ENCODE measurements at regions not wholly inside any gene's neighbourhood (a gene's known extent, or its start where the extent isn't known, plus 50 kb on each side); places are given as distances from the start of the nearest gene placed in this dataset.

- DNase-seq (ENCODE audit: low read depth in 1 of 2, low spot score in 1 of 2) = no peak
- TF ChIP-seq, protein P1, sequence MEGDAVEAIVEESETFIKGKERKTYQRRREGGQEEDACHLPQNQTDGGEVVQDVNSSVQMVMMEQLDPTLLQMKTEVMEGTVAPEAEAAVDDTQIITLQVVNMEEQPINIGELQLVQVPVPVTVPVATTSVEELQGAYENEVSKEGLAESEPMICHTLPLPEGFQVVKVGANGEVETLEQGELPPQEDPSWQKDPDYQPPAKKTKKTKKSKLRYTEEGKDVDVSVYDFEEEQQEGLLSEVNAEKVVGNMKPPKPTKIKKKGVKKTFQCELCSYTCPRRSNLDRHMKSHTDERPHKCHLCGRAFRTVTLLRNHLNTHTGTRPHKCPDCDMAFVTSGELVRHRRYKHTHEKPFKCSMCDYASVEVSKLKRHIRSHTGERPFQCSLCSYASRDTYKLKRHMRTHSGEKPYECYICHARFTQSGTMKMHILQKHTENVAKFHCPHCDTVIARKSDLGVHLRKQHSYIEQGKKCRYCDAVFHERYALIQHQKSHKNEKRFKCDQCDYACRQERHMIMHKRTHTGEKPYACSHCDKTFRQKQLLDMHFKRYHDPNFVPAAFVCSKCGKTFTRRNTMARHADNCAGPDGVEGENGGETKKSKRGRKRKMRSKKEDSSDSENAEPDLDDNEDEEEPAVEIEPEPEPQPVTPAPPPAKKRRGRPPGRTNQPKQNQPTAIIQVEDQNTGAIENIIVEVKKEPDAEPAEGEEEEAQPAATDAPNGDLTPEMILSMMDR (IDR thresholded peaks at IDR 0.05; ENCODE audit: insufficient read depth, low read length) = no peak
- TF ChIP-seq SPI1 (IDR thresholded peaks at IDR 0.05; ENCODE audit: borderline replicate concordance, low read depth) = no peak
- no peak for TF ChIP-seq REST (IDR thresholded peaks at IDR 0.05; ENCODE audit: insufficient replicate concordance, low read depth)
- TF ChIP-seq GABPA (IDR thresholded peaks at IDR 0.05; ENCODE audit: low read depth) = no peak
- TF ChIP-seq POLR2AphosphoS5 (IDR thresholded peaks at IDR 0.05; ENCODE audit: low read depth) = no peak
- H3K4me3 ChIP-seq (replicated peaks; ENCODE audit: insufficient read depth, low read length) = no peak overlapping the region
- H3K27me3 ChIP-seq (ENCODE audit: insufficient read depth, poor library complexity, severe bottlenecking) = no peaks in the 10 kb centered on the region
- H3K27ac ChIP-seq (replicated peaks) = no peak overlapping the region
These were observed 434.6 kb downstream of the ADAMTS20 start for GRCh38 chr12:43117226-43117930.

GRCh38 chr12:43115441-43116160, 436.4 kb downstream of the ADAMTS20 start:
- H3K4me3 ChIP-seq (replicated peaks; ENCODE audit: insufficient read depth, low read length) = no peak overlapping the region
- no peak for DNase-seq (ENCODE audit: low read depth in 1 of 2, low spot score in 1 of 2)
- no peak for TF ChIP-seq GABPA (IDR thresholded peaks at IDR 0.05; ENCODE audit: low read depth)
- TF ChIP-seq, protein P1 (IDR thresholded peaks at IDR 0.05; ENCODE audit: insufficient read depth, low read length) = no peak
- TF ChIP-seq SPI1 (IDR thresholded peaks at IDR 0.05; ENCODE audit: borderline replicate concordance, low read depth) = no peak
- TF ChIP-seq REST (IDR thresholded peaks at IDR 0.05; ENCODE audit: insufficient replicate concordance, low read depth) = no peak
- TF ChIP-seq POLR2AphosphoS5 (IDR thresholded peaks at IDR 0.05; ENCODE audit: low read depth) = no peak
- H3K27me3 ChIP-seq (ENCODE audit: insufficient read depth, poor library complexity, severe bottlenecking) = no peaks in the 10 kb centered on the region
- no peak overlapping the region for H3K27ac ChIP-seq (replicated peaks)

DNA sequence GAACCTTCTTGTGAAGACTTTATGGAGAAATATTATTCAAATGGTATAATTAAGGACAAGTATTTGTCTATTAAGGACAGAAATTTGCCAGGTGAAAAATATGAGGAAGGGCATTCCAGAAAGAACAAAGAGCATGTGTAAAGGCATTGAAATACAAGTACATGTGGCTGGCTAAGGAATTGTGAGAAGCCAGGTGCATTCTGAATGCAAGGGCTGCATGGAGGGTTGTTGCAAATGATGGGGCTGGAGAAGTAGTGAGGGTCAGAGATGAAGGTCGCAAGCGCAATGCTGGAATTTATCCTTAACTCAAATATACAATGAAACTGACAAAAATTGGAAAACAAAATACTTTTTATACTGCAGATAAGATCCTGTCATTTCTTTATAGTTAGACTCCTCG, 437.7 kb downstream of the ADAMTS20 start:
- no peaks in the 10 kb centered on the region for H3K27me3 ChIP-seq (ENCODE audit: insufficient read depth, poor library complexity, severe bottlenecking)
- DNase-seq (ENCODE audit: low read depth in 1 of 2, low spot score in 1 of 2) = no peak
- no peak overlapping the region for H3K4me3 ChIP-seq (replicated peaks; ENCODE audit: insufficient read depth, low read length)
- no peak for TF ChIP-seq SPI1 (IDR thresholded peaks at IDR 0.05; ENCODE audit: borderline replicate concordance, low read depth)
- no peak overlapping the region for H3K27ac ChIP-seq (replicated peaks)

GRCh38 chr12:43113616-43114015, 438.4 kb downstream of the ADAMTS20 start:
- TF ChIP-seq POLR2AphosphoS5 (IDR thresholded peaks at IDR 0.05; ENCODE audit: low read depth) = no peak
- no peak for TF ChIP-seq REST (IDR thresholded peaks at IDR 0.05; ENCODE audit: insufficient replicate concordance, low read depth)
- no peak for TF ChIP-seq SPI1 (IDR thresholded peaks at IDR 0.05; ENCODE audit: borderline replicate concordance, low read depth)
- TF ChIP-seq GABPA (IDR thresholded peaks at IDR 0.05; ENCODE audit: low read depth) = no peak
- TF ChIP-seq, protein P1 (IDR thresholded peaks at IDR 0.05; ENCODE audit: insufficient read depth, low read length) = no peak
- H3K27ac ChIP-seq (replicated peaks) = no peak overlapping the region
- no peaks in the 10 kb centered on the region for H3K27me3 ChIP-seq (ENCODE audit: insufficient read depth, poor library complexity, severe bottlenecking)
- DNase-seq (ENCODE audit: low read depth in 1 of 2, low spot score in 1 of 2) = no peak
- no peak overlapping the region for H3K4me3 ChIP-seq (replicated peaks; ENCODE audit: insufficient read depth, low read length)

Measured in HL-60 (cell line).